Hepatocyte (in vitro differentiated cells): ENCODE measurements at regions not wholly inside any gene's neighbourhood (a gene's known extent, or its start where the extent isn't known, plus 50 kb on each side); places are given as distances from the start of the nearest gene placed in this dataset.

Source experiments
- DNase-seq: peaks from one replicate; pipeline ENCODE4 v3.0.0-alpha.2; 2016; ENCODE audit warnings: low spot score
- H2AFZ ChIP-seq: fragments of 200-600 bp; sonication (generic); 2 replicates; pipeline ENCODE4 v1.6.0; 2016; ENCODE audit warnings: antibody characterized with exemption, mild to moderate bottlenecking
- H3K27ac ChIP-seq: fragments of 200-600 bp; sonication (generic); 2 replicates; pipeline ENCODE4 v1.5.1; 2016; ENCODE audit warnings: mild to moderate bottlenecking
- H3K27me3 ChIP-seq: fragments of 200-600 bp; sonication (generic); 2 replicates; pipeline ENCODE4 v1.6.1; 2016
- H3K36me3 ChIP-seq: fragments of 200-600 bp; sonication (generic); replicated peaks from 2 replicates; pipeline ENCODE4 v1.5.1; 2016; ENCODE audit warnings: low read depth; ENCODE audit not compliant: insufficient read depth
- H3K4me1 ChIP-seq: fragments of 200-600 bp; sonication (generic); 2 replicates; pipeline ENCODE4 v1.5.1; 2016; ENCODE audit warnings: mild to moderate bottlenecking, moderate library complexity; ENCODE audit not compliant: insufficient read depth
- H3K4me2 ChIP-seq: fragments of 200-600 bp; sonication (generic); 2 replicates; pipeline ENCODE4 v1.6.0; 2016
- H3K4me3 ChIP-seq: fragments of 200-600 bp; sonication (generic); 2 replicates; pipeline ENCODE4 v1.5.1; 2016; ENCODE audit warnings: mild to moderate bottlenecking
- H3K79me2 ChIP-seq: fragments of 200-600 bp; sonication (generic); 2 replicates; pipeline ENCODE4 v1.6.0; 2017; ENCODE audit warnings: mild to moderate bottlenecking
- H3K9me2 ChIP-seq: fragments of 200-600 bp; sonication (generic); replicated peaks from 2 replicates; pipeline ENCODE4 v1.6.0; 2017; ENCODE audit warnings: mild to moderate bottlenecking; ENCODE audit not compliant: insufficient read depth
- H3K9me3 ChIP-seq: fragments of 200-600 bp; sonication (generic); 2 replicates; pipeline ENCODE4 v1.5.1; 2016; ENCODE audit warnings: low read depth, mild to moderate bottlenecking
- H4K20me1 ChIP-seq: fragments of 200-600 bp; sonication (generic); 2 replicates; pipeline ENCODE4 v1.6.0; 2016; ENCODE audit warnings: mild to moderate bottlenecking; ENCODE audit not compliant: insufficient read depth, poor library complexity, severe bottlenecking
- CTCF ChIP-seq: fragments of 200-600 bp; sonication (generic); IDR thresholded peaks from 2 replicates; pipeline ENCODE4 v1.5.1; 2016; ENCODE audit warnings: antibody characterized with exemption, mild to moderate bottlenecking; ENCODE audit not compliant: poor library complexity
- EZH2 ChIP-seq: fragments of 200-600 bp; sonication (generic); IDR thresholded peaks from 2 replicates; pipeline ENCODE4 v1.6.1; 2016; ENCODE audit warnings: antibody characterized with exemption, mild to moderate bottlenecking, borderline replicate concordance
- EZH2phosphoT487 ChIP-seq: fragments of 200-600 bp; sonication (generic); IDR thresholded peaks from one replicate; pipeline ENCODE4 v1.6.1; 2018; ENCODE audit warnings: antibody characterized with exemption, mild to moderate bottlenecking, low read depth, moderate library complexity; ENCODE audit not compliant: unreplicated experiment, severe bottlenecking
- WGBS: methylation state at CpG from one replicate; pipeline ENCODE4 v1.1.6; 2016; ENCODE audit warnings: low lambda C conversion rate; ENCODE audit errors: missing lambda C conversion rate; 5-methylcytosine and 5-hydroxymethylcytosine counted together

- WGBS: 72% methylated on average over 5 of the region's 5 CpGs
- H3K36me3 ChIP-seq: no peaks in the 10 kb centered on the region
Measured at GRCh38 chr6:26175428-26176181, 88.4 kb downstream of the HFE start.

GRCh38 chr6:26179675-26180074 lies 92.4 kb downstream of the HFE start:
- H3K36me3 ChIP-seq: no peaks in the 10 kb centered on the region
- H3K27me3 ChIP-seq: no peaks in the 10 kb centered on the region
- no peaks in the 10 kb centered on the region for H3K9me3 ChIP-seq
- no peaks in the 10 kb centered on the region for H3K79me2 ChIP-seq
- TF ChIP-seq EZH2: no peak
- no peak for TF ChIP-seq EZH2phosphoT487
- no peak for TF ChIP-seq CTCF
- H2AFZ ChIP-seq: no peak overlapping the region
- H3K4me1 ChIP-seq: peaks cover 7% of the 10 kb centered on the region
- no peak for DNase-seq
- no peak overlapping the region for H3K4me2 ChIP-seq
- no peaks in the 10 kb centered on the region for H4K20me1 ChIP-seq
- no peak overlapping the region for H3K4me3 ChIP-seq
- no peaks in the 10 kb centered on the region for H3K9me2 ChIP-seq
- H3K27ac ChIP-seq: no peak overlapping the region
- 89% methylated on average over 1 of the region's 1 CpG for WGBS

More at GRCh38 chr6:26175428-26176181, 88.4 kb downstream of the HFE start:
- Histone ChIP-seq H3K4me2 (no peak overlapping the region), H4K20me1 (no peaks in the 10 kb centered on the region), H3K4me3 (no peak overlapping the region), H3K27ac (no peak overlapping the region), H3K9me3 (no peaks in the 10 kb centered on the region), H3K27me3 (no peaks in the 10 kb centered on the region), H2AFZ (no peak overlapping the region), H3K4me1 (peaks cover 8% of the 10 kb centered on the region), H3K79me2 (peaks cover 6% of the 10 kb centered on the region), H3K9me2 (no peaks in the 10 kb centered on the region)
- TF ChIP-seq EZH2 (no peak), CTCF (peak; percentile 60)
- DNase-seq: peak; percentile 58

GRCh38 chr6:26180346-26180745 lies 93.1 kb downstream of the HFE start:
- Histone ChIP-seq H3K36me3 (no peaks in the 10 kb centered on the region), H3K9me3 (no peaks in the 10 kb centered on the region), H2AFZ (no peak overlapping the region), H3K27me3 (no peaks in the 10 kb centered on the region), H3K4me3 (no peak overlapping the region), H3K79me2 (no peaks in the 10 kb centered on the region), H3K9me2 (no peaks in the 10 kb centered on the region), H3K4me2 (no peak overlapping the region), H4K20me1 (no peaks in the 10 kb centered on the region), H3K4me1 (peaks cover 8% of the 10 kb centered on the region), H3K27ac (no peak overlapping the region)
- TF ChIP-seq CTCF (no peak), EZH2 (no peak), EZH2phosphoT487 (no peak)
- 93% methylated on average over 7 of the region's 7 CpGs for WGBS
- no peak for DNase-seq

- no peaks in the 10 kb centered on the region for H3K9me3 ChIP-seq
- no peaks in the 10 kb centered on the region for H3K27me3 ChIP-seq
- H3K4me1 ChIP-seq: peaks cover 8% of the 10 kb centered on the region
- H2AFZ ChIP-seq: peak overlapping the region; percentile 60
- no peaks in the 10 kb centered on the region for H3K9me2 ChIP-seq
- H3K36me3 ChIP-seq: no peaks in the 10 kb centered on the region
- TF ChIP-seq EZH2phosphoT487: no peak
- no peak for TF ChIP-seq EZH2
- TF ChIP-seq CTCF: no peak
- no peak for DNase-seq
- 3% methylated on average over 11 of the region's 11 CpGs for WGBS
- H4K20me1 ChIP-seq: no peaks in the 10 kb centered on the region
- peak overlapping the region; percentile 74 for H3K4me2 ChIP-seq
- peak overlapping the region; percentile 70 for H3K27ac ChIP-seq
- peak overlapping the region; percentile 14 for H3K4me3 ChIP-seq
- H3K79me2 ChIP-seq: no peaks in the 10 kb centered on the region
Measured at GRCh38 chr6:26183237-26183580, 96.0 kb downstream of the HFE start.
